ENCODE measurements at regions not wholly inside any gene's neighbourhood (a gene's known extent, or its start where the extent isn't known, plus 50 kb on each side); places are given as distances from the start of the nearest gene placed in this dataset.

- no peaks in the 10 kb centered on the region for H3K36me3 ChIP-seq (ENCODE audit: control insufficient read depth in 1 of 2, insufficient read depth in 2 of 2, low read length in 2 of 2)
- H3K4me1 ChIP-seq (ENCODE audit: control insufficient read depth in 1 of 2, insufficient read depth in 2 of 2, low read length in 2 of 2), result no peaks in the 10 kb centered on the region
Measured at GRCh38 chr5:100479079-100479688, 56.0 kb upstream of the FAM174A start.

GRCh38 chr5:100472091-100472490 is 63.1 kb upstream of the FAM174A start:
- Histone ChIP-seq H3K9ac (ENCODE audit: low read depth in 1 of 2, low read length in 2 of 2) (no peak overlapping the region), H3K36me3 (ENCODE audit: control insufficient read depth in 1 of 2, insufficient read depth in 2 of 2, low read length in 2 of 2) (no peaks in the 10 kb centered on the region), H3K27ac (ENCODE audit: low read depth, low read length) (no peak overlapping the region), H3K4me3 (ENCODE audit: low read depth in 1 of 2, low read length in 2 of 2) (no peak overlapping the region), H3K4me1 (ENCODE audit: control insufficient read depth in 1 of 2, insufficient read depth in 2 of 2, low read length in 2 of 2) (no peaks in the 10 kb centered on the region), H3K9me3 (ENCODE audit: control insufficient read depth in 1 of 2, low read length in 2 of 2) (no peaks in the 10 kb centered on the region), H3K27me3 (ENCODE audit: control insufficient read depth in 1 of 2, insufficient read depth in 2 of 2, low read length in 2 of 2) (no peaks in the 10 kb centered on the region)

More at GRCh38 chr5:100479079-100479688, 56.0 kb upstream of the FAM174A start:
- Histone ChIP-seq H3K27me3 (ENCODE audit: control insufficient read depth in 1 of 2, insufficient read depth in 2 of 2, low read length in 2 of 2) (no peaks in the 10 kb centered on the region), H3K9ac (ENCODE audit: low read depth in 1 of 2, low read length in 2 of 2) (no peak overlapping the region), H3K4me3 (ENCODE audit: low read depth in 1 of 2, low read length in 2 of 2) (no peak overlapping the region), H3K9me3 (ENCODE audit: control insufficient read depth in 1 of 2, low read length in 2 of 2) (no peaks in the 10 kb centered on the region), H3K27ac (ENCODE audit: low read depth, low read length) (no peak overlapping the region)

DNA sequence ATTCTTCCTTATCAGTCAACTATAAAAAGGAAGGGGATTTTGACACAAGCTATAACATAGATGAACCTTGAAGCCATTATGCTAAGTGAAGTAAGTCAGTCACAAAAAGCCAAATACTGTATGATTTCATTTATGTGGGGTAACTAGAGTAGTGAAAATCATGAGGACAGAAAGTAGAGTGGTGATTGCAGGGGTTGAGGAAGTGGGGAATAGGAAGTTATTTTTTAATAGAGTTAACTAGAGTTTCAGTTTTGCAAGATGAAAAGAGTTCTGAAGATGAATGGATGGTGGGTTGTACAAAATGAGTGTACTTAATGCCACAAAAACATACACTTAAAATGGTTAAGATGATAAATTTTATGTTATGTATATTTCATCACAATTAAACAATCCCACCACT is 65.4 kb upstream of the FAM174A start:
- Histone ChIP-seq H3K27me3 (ENCODE audit: control insufficient read depth in 1 of 2, insufficient read depth in 2 of 2, low read length in 2 of 2) (no peaks in the 10 kb centered on the region), H3K9me3 (ENCODE audit: control insufficient read depth in 1 of 2, low read length in 2 of 2) (no peaks in the 10 kb centered on the region), H3K4me1 (ENCODE audit: control insufficient read depth in 1 of 2, insufficient read depth in 2 of 2, low read length in 2 of 2) (no peaks in the 10 kb centered on the region), H3K4me3 (ENCODE audit: low read depth in 1 of 2, low read length in 2 of 2) (no peak overlapping the region), H3K27ac (ENCODE audit: low read depth, low read length) (no peak overlapping the region), H3K36me3 (ENCODE audit: control insufficient read depth in 1 of 2, insufficient read depth in 2 of 2, low read length in 2 of 2) (no peaks in the 10 kb centered on the region), H3K9ac (ENCODE audit: low read depth in 1 of 2, low read length in 2 of 2) (no peak overlapping the region)

DNA sequence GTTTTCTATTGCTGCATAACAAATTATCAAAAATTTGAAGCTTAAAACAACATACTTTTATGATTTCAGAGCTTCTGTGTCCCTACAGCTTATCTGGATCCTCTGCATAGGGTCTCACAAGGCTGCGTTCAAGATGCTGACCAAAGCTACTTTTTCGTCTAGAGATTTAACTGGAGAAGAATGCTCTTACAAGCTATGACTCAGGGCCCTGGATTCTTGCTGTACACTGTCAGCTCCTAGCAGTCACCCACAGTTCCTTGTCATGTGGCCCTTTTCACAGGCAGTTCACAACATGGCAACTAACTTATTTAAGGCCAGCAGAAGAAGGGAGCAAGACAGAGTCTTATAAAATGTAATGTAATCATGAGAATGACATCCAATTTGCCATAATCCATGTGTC is 70.8 kb upstream of the FAM174A start:
- H3K27me3 ChIP-seq (ENCODE audit: control insufficient read depth in 1 of 2, insufficient read depth in 2 of 2, low read length in 2 of 2), result no peaks in the 10 kb centered on the region
- no peaks in the 10 kb centered on the region for H3K9me3 ChIP-seq (ENCODE audit: control insufficient read depth in 1 of 2, low read length in 2 of 2)
- no peaks in the 10 kb centered on the region for H3K4me1 ChIP-seq (ENCODE audit: control insufficient read depth in 1 of 2, insufficient read depth in 2 of 2, low read length in 2 of 2)
- no peak overlapping the region for H3K27ac ChIP-seq (ENCODE audit: low read depth, low read length)
- no peak overlapping the region for H3K9ac ChIP-seq (ENCODE audit: low read depth in 1 of 2, low read length in 2 of 2)
- H3K4me3 ChIP-seq (ENCODE audit: low read depth in 1 of 2, low read length in 2 of 2), result no peak overlapping the region
- H3K36me3 ChIP-seq (ENCODE audit: control insufficient read depth in 1 of 2, insufficient read depth in 2 of 2, low read length in 2 of 2), result no peaks in the 10 kb centered on the region

- Histone ChIP-seq H3K27me3 (ENCODE audit: control insufficient read depth in 1 of 2, insufficient read depth in 2 of 2, low read length in 2 of 2) (no peaks in the 10 kb centered on the region), H3K27ac (ENCODE audit: low read depth, low read length) (no peak overlapping the region), H3K9ac (ENCODE audit: low read depth in 1 of 2, low read length in 2 of 2) (no peak overlapping the region), H3K9me3 (ENCODE audit: control insufficient read depth in 1 of 2, low read length in 2 of 2) (no peaks in the 10 kb centered on the region), H3K4me3 (ENCODE audit: low read depth in 1 of 2, low read length in 2 of 2) (no peak overlapping the region), H3K36me3 (ENCODE audit: control insufficient read depth in 1 of 2, insufficient read depth in 2 of 2, low read length in 2 of 2) (no peaks in the 10 kb centered on the region), H3K4me1 (ENCODE audit: control insufficient read depth in 1 of 2, insufficient read depth in 2 of 2, low read length in 2 of 2) (no peaks in the 10 kb centered on the region)
Measured at GRCh38 chr5:100456615-100457014, 78.6 kb upstream of the FAM174A start.

DNA sequence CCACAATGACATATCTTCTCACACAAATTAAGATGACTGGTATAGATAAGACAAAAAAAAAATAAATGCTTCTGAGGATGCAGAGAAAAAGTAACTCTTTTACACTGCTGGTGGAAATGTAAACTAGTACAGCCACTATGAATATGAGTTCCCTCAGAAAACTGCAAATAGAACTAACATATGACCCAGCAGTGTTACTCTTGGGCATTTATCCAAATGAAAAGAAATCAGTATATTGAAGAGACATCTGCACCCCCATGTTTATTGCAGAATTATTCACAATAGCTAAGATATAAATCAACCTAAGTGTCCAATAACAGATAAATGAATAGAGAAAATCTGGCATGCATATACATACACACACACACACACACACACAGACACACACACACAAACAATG is 83.0 kb upstream of the FAM174A start:
- no peak overlapping the region for H3K9ac ChIP-seq (ENCODE audit: low read depth in 1 of 2, low read length in 2 of 2)

GRCh38 chr5:100448111-100448528 is 87.1 kb upstream of the FAM174A start:
- Histone ChIP-seq H3K4me3 (ENCODE audit: low read depth in 1 of 2, low read length in 2 of 2) (no peak overlapping the region), H3K9ac (ENCODE audit: low read depth in 1 of 2, low read length in 2 of 2) (no peak overlapping the region), H3K36me3 (ENCODE audit: control insufficient read depth in 1 of 2, insufficient read depth in 2 of 2, low read length in 2 of 2) (no peaks in the 10 kb centered on the region), H3K27ac (ENCODE audit: low read depth, low read length) (no peak overlapping the region), H3K9me3 (ENCODE audit: control insufficient read depth in 1 of 2, low read length in 2 of 2) (no peaks in the 10 kb centered on the region), H3K4me1 (ENCODE audit: control insufficient read depth in 1 of 2, insufficient read depth in 2 of 2, low read length in 2 of 2) (no peaks in the 10 kb centered on the region), H3K27me3 (ENCODE audit: control insufficient read depth in 1 of 2, insufficient read depth in 2 of 2, low read length in 2 of 2) (no peaks in the 10 kb centered on the region)

More for the DNA sequence above, 83.0 kb upstream of the FAM174A start:
- Histone ChIP-seq H3K36me3 (ENCODE audit: control insufficient read depth in 1 of 2, insufficient read depth in 2 of 2, low read length in 2 of 2) (no peaks in the 10 kb centered on the region), H3K4me3 (ENCODE audit: low read depth in 1 of 2, low read length in 2 of 2) (no peak overlapping the region), H3K27ac (ENCODE audit: low read depth, low read length) (no peak overlapping the region), H3K9me3 (ENCODE audit: control insufficient read depth in 1 of 2, low read length in 2 of 2) (no peaks in the 10 kb centered on the region), H3K4me1 (ENCODE audit: control insufficient read depth in 1 of 2, insufficient read depth in 2 of 2, low read length in 2 of 2) (no peaks in the 10 kb centered on the region), H3K27me3 (ENCODE audit: control insufficient read depth in 1 of 2, insufficient read depth in 2 of 2, low read length in 2 of 2) (no peaks in the 10 kb centered on the region)

DNA sequence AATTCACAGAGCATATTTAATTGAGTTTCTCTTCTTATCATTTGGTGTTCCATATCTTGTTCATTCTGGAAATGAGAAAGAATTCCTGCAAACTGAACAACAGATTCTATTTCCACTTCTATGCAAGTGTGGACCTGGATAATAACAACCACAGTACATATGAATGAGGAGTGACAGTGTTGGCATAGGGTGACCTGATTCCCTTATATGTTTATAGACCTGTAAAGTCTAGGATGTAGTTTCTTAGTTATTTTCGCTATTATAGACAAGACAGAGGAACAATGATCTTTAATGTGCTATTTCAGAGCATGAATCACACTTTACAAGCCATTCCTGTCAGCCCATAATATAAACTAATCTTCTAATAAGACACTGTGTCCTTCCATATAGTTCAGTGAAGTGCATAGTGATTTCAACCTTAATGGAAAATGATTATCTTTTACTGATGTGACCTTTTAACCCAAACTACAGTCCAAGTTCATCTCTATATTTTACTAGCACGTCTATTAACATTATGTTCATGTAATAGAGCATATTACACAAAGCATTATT is 88.2 kb upstream of the FAM174A start:
- Histone ChIP-seq H3K4me1 (ENCODE audit: control insufficient read depth in 1 of 2, insufficient read depth in 2 of 2, low read length in 2 of 2) (no peaks in the 10 kb centered on the region), H3K27me3 (ENCODE audit: control insufficient read depth in 1 of 2, insufficient read depth in 2 of 2, low read length in 2 of 2) (no peaks in the 10 kb centered on the region), H3K36me3 (ENCODE audit: control insufficient read depth in 1 of 2, insufficient read depth in 2 of 2, low read length in 2 of 2) (no peaks in the 10 kb centered on the region), H3K9me3 (ENCODE audit: control insufficient read depth in 1 of 2, low read length in 2 of 2) (no peaks in the 10 kb centered on the region), H3K27ac (ENCODE audit: low read depth, low read length) (no peak overlapping the region), H3K9ac (ENCODE audit: low read depth in 1 of 2, low read length in 2 of 2) (no peak overlapping the region), H3K4me3 (ENCODE audit: low read depth in 1 of 2, low read length in 2 of 2) (no peak overlapping the region)

- Histone ChIP-seq H3K9ac (ENCODE audit: low read depth in 1 of 2, low read length in 2 of 2) (no peak overlapping the region), H3K9me3 (ENCODE audit: control insufficient read depth in 1 of 2, low read length in 2 of 2) (no peaks in the 10 kb centered on the region), H3K4me3 (ENCODE audit: low read depth in 1 of 2, low read length in 2 of 2) (no peak overlapping the region), H3K27me3 (ENCODE audit: control insufficient read depth in 1 of 2, insufficient read depth in 2 of 2, low read length in 2 of 2) (no peaks in the 10 kb centered on the region), H3K4me1 (ENCODE audit: control insufficient read depth in 1 of 2, insufficient read depth in 2 of 2, low read length in 2 of 2) (no peaks in the 10 kb centered on the region), H3K27ac (ENCODE audit: low read depth, low read length) (no peak overlapping the region), H3K36me3 (ENCODE audit: control insufficient read depth in 1 of 2, insufficient read depth in 2 of 2, low read length in 2 of 2) (no peaks in the 10 kb centered on the region)
Measured at GRCh38 chr5:100444961-100445360, 90.2 kb upstream of the FAM174A start.

- Histone ChIP-seq H3K4me1 (ENCODE audit: control insufficient read depth in 1 of 2, insufficient read depth in 2 of 2, low read length in 2 of 2) (no peaks in the 10 kb centered on the region), H3K27ac (ENCODE audit: low read depth, low read length) (no peak overlapping the region), H3K36me3 (ENCODE audit: control insufficient read depth in 1 of 2, insufficient read depth in 2 of 2, low read length in 2 of 2) (no peaks in the 10 kb centered on the region), H3K9ac (ENCODE audit: low read depth in 1 of 2, low read length in 2 of 2) (no peak overlapping the region), H3K4me3 (ENCODE audit: low read depth in 1 of 2, low read length in 2 of 2) (no peak overlapping the region), H3K9me3 (ENCODE audit: control insufficient read depth in 1 of 2, low read length in 2 of 2) (no peaks in the 10 kb centered on the region), H3K27me3 (ENCODE audit: control insufficient read depth in 1 of 2, insufficient read depth in 2 of 2, low read length in 2 of 2) (no peaks in the 10 kb centered on the region)
Measured at GRCh38 chr5:100434815-100435214, 100.4 kb upstream of the FAM174A start.
